GM21825 (cell line): ENCODE measurements at regions not wholly inside any gene's neighbourhood (a gene's known extent, or its start where the extent isn't known, plus 50 kb on each side); places are given as distances from the start of the nearest gene placed in this dataset.

Experiments
- ATAC-seq: cut with Tn5 transposase; IDR thresholded peaks from one replicate; pipeline ENCODE4 v1.9.1; 2021; ENCODE audit warnings: mild to moderate bottlenecking, moderate library complexity; ENCODE audit not compliant: unreplicated experiment

DNA sequence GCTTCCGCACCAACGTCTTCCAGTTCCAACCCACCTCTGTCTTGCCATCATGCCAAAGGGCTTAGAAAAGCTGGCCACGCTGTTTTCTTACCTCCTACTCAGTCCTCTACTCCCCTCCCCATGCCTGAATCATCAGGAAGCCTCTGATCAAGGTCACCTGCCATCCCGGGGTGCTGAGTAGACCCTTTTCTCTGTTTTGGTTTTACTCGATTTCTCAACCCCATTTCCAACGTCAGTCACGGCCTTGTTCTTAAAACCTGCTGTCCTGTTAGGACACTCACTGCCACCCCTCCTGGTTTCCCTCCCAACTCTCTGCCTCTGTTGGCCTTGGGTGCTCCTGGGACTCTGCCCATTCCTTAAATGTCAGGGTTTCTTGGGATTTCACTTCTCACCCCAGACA is 350.1 kb downstream of the FOXO1 start:
- ATAC-seq: no peak

DNA sequence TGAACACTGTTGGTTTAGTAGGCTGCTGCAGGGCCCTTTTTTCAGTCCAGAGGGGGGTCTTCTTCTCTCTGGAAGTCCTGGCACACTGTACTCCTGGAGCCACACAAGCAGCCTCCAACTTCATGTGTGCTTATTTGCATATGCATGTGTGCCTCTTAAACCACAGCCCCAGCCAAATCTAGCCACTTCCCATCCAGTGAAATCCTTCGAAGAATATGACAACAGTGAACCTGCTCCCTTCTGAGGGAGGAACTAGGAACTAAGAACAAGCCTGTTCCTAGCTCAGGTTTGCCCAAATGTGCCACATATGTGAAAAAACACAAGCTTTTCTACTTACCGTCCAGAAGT is 348.5 kb downstream of the FOXO1 start:
- no peak for ATAC-seq

DNA sequence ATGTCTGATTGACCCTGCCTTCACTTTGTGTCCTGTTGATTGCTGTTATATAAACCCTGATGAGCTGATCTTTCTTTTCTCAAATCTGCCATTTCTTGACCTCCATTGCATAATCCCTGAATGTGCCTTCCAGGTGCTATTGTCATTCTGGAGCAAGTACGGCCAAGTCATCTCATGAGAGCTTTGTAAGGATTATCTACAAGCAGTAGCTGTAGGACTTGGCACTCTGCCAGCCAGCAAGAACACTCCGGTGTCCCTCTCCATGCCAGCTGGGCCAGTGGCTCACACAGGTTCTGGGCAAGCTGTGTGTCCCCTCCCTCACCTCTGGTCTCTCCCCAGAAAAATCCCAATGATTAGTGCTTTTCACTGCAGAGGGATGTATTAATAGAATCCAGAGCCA is 348.1 kb downstream of the FOXO1 start:
- no peak for ATAC-seq

DNA sequence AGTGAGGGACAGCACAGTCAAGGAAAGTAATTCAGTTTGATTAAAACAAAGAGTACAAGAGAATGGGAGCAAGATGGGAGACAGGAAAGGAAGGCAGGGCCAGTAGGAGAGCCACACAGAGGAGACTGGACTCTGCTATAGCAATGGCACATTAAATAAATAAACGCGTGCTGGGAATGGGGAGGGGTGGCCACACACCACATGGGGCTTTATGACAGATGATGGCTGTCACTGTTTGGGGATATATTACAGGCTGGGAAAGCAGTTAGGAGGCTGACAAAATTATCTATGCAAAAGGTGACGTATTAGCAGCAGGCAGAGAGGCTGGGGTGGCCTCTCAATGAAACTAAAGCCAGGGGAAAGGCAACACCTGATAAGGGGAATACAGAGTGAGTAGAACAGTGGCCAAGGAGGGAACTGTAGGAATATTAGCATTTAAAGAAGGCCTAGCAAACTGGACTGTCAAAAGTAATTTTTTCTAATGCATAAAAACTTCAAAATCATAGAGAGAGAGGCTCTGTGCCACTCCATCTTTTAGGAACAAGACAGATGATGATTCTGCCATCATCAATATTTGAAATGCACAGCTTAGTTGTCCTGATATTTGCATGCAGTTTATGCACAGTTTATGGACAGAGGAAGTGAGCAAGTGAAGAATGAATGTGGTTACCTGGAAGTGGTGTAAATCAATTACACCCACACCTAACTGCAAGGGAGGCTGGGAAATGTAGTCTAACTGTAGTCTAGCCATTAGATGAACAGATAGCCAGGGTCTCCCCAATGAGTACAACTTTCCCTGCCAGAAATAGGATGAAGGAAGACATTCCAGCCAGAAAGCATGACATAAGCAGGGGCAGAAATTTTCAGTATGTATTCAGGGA is 346.5 kb downstream of the FOXO1 start:
- ATAC-seq: no peak

DNA sequence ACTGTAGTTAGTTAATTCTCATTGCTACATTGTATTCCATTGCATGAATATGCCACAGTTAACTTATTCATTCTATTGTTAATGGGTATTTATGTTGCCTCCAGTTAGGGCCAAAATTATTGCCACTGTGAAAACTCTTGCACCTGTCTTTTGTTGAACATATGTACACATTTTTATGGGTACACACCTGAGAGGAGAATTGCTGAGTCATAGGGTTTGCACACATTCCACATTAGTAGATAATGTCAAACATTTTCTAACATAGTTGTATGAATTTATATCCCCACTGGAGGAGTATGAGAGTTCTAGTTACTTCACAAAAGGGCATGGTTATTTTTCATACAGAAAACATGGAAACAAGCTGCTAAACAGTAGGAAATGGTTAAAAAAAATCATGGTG is 338.4 kb downstream of the FOXO1 start:
- ATAC-seq: no peak

DNA sequence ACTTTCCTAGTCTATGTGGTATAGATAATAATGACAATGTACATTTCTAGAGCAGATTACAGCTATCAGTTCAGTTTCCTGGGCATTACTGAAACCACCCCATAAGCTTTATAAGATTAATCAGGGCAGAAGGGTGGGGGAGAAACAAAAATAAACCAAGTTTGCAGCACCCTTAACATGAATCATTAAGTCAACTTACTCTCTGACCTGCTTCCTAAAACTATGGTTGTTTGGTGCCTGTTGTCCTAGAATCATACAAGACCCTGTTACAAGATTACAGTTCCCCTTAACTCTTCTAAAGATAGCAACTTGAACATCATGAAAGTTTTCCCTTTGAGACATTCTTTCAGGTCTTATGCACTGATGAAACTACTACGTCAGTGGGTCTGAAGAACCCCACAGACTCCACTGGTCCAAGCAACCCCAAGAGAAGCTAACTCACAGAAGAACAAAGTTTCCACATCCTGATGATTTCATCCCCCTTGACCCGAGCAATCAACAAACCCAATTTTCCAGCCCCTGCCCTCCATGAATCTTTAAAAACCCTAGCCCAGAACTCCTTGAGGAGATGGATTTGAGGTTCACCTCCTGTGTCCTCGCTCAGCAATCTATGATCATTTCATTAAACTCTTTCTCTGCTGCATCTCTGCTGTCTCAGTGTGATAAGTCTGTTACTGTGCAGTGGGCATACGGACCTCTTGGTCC is 336.5 kb downstream of the FOXO1 start:
- no peak for ATAC-seq

DNA sequence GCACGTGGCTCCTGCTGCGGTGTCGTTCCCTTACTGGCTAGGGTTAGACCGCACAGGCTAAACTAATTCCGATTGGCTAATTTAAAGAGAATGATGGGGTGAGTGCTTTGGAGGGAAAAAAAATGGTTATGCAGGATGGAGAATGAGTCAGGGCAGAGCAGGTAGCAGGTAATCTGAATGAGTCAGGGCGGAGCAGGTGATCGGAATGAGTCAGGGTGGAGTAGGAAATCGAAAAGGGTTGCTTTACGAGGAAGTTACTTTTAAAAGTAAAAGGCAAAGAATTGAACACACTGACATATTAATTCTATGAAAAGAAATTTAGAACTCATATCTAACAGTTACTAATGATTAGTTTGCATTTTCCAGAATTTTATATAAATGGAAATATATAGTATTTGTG is 335.5 kb downstream of the FOXO1 start:
- ATAC-seq: no peak

DNA sequence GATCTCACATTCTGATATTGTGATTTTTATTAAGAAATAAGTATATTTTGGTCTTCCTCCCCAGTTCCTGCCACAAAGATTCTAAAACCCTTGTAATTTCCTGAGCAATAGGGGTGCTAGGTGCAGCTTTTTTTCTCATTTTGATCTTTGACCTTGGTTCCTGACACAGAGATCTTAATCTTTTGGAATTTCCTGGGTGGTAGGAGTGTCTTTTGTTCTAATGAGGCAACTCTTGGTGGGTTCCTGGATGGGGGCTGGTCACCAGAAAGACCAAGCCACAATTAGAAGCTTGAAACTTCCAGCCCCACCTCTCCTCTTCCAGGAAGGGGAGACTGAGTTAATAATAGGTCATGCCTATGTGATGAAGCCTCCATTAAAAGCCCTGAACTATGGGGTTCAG is 334.6 kb downstream of the FOXO1 start:
- ATAC-seq: no peak

DNA sequence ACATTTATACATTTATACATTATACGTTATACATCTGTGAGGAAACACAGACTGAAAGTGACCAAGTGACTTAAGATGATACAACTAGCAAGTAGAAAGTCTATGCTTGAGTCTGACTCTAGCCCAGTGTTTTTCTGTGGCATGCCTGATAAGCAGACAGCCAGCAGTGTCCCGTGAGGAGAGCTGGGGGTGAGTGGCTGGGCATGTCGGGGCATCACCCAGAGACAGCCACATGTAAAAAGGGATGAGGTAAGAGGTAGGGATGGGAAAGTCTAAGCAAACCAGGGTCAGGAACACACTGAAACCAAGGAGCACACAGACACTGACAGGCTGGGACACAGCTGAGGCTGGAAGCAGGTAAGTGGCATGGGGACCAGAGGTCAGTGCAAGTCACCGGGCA is 333.2 kb downstream of the FOXO1 start:
- ATAC-seq: no peak

DNA sequence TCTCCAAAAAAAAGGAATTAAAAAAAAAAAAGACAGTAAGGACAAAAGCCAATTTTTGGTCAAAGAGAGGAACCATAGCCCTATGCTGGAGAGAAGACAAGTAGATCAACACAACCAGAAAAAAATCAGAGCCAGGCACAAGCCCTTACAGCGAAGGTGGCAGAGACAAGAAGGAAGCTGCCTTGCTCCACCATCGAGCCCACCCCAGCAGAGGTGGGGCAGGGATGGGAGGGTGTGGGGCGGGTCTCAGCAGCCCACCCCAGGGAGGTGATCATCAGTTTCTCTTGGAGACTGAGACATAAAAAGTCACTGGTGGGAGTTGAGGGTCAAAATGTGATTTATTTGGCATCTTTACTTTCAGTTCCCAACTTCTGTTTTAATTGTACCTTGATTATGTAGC is 332.4 kb downstream of the FOXO1 start:
- no peak for ATAC-seq

DNA sequence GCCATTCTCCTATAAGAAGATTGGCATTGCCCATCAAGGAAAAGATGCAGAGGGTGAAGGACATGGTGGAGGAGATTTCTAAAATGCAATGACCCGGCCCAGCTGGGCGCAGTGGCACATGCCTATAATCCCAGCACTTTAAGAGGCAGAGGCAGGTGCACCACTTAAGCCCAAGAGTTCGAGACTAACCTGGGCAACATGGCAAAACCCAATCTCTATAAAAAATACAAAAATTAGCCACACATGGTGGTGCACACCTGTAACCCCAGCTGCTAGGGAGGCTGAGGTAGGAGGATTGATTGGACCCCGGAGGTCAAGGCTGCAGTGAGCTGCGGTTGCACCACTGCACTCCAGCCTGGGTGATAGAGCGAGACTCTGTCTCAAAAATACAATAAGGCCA is 331.8 kb downstream of the FOXO1 start:
- no peak for ATAC-seq

DNA sequence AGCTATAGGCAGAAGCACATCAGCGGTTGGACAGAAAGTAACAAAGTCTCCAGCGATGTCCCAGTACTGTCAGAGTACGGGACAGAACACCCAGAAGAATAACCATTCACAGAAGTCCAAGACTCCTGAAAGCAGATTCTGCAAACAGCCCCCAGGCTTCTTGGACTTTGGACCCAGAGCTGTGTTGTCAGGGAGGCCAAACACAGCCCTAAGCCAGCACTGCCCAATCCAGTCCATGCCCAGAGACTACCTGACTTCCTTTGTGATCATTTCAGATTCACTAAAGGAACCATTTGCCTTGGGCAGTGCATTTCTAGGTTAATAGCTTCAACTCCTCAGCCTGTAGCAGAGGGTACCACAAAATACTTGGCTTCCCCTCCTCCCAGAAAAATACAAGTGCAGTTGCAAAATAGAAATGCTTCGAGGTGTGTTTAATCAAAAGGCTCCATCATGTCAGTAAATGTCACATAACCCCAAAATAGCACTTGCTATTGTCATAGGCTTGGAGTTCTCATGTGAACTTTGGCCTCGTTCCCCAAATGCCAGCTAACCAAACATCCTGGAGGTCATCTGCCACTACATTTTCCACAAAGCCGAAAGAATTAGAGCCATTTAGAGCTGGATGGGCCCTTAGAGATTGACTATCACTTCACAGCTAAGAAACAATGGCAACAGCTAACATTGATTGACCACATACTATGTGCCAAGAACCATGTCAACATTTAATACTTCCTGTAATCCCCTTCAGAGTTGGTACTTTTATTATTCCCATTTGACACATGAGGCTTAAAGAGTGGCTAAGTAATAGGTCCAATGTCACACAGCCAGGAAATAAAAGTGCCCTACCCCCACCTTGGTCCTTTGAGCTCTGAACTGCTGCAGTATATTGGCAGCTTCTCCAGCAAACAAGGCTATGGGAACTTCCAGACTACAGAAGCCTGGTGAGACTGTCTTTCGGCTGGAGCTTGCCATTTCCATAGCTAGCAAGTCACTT is 329.9 kb downstream of the FOXO1 start:
- no peak for ATAC-seq

DNA sequence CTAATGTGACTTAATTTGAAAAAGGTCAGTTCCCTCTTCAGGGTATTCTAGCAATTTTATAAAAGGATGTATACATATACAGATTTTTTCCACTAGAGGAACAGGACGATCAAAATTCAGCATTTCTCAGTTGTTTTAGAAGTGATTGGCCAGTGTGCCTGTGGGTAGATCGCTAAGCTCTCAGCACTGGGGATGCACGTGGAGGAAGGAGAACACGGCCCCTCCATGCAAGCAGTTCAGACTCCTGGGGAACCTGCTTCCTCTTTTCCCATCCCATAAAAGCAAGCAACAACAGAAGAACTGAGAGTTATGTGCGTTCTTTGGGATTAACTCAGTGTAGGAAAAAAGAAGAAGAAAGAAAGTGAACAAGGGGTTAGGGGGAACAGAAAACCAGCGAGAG is 328.8 kb downstream of the FOXO1 start:
- ATAC-seq: no peak

DNA sequence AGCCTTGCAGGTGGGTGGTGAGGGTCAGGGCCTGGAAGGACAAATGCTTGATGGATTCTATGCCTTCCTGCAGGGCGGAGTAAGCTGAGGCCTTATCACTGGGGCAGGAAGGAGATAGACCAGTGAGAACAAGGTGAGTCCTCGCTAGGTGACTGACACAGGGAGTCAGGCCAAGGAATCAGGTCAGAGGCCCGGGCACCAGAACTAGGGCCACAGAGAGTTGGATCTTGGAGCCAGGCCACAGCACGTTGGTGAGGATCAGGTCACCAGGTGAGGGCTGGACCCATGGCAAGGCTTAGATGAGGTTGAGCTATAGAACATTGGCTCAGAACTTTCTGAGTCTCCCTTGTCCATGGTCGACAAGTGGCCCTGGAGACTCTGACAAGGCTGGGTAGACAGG is 328.2 kb downstream of the FOXO1 start:
- ATAC-seq: no peak

DNA sequence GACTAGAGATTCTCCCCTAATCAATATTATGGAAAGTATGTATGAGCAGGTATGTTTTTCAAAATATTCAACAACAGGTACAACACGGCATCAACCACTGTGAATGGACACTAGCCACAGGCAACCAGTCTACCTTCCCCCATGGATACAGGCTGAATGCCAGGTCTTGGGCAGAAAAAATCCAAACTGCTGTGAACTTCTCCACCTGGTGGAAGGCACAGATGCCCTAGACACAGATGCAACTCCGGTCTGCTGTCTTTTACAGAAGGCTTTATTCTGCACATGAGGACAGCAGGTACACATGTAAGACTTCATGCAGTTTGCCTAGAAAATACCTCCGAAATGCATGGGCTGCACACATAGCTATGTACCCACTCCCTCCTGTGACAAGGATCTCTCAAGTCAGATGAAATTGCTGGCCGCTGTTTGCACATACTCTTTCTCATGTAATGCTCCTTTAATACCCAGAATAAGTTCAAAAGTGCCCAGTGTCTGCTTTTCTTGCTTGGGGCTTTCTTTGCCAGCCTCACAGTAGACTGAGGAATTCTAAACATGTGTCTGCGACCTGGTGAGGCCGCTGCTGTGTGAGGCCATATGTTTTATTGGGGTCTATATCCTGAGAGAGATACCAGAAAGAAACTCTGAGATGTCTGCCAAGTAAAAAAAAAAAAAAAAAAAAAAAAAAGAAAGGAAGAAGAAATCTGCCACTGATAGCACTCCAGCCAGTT is 325.9 kb downstream of the FOXO1 start:
- ATAC-seq: no peak

DNA sequence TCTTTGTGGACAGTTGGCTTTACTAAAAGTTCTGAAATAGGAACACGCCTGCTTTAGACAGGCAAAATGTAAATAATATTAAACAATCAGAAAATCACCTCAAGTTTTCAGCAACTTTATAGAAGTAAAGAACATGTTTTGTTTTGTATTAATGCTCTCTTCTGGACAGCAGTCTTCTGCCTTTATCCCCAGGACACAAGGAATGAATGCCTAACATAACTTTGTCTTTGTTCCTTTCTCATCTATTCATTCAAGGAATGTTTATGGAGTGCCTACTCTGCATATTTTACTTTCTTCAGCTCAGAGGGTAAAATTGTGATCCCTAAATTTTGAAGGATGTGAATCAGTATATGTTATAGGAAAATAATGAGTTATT is 325.4 kb downstream of the FOXO1 start:
- ATAC-seq: no peak

DNA sequence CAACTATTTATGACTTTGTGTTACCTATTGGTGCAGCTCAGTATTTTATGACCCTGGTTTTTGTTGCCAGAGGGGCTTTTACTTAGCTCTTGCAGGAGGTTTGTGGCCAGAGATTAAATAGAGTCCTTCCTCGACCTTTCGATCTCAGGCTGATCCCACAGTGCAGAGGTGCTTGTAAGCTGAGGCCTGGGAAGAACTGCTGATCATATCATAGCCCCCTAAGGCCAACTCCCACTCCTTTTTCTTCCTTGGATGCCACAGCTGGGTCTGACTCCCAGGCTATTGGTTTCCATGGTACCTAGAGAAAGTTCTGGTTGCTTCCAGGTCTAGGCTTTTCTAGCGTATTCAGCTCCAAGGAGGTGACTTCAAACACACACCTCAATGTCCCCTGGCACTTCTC is 324.9 kb downstream of the FOXO1 start:
- ATAC-seq: no peak

DNA sequence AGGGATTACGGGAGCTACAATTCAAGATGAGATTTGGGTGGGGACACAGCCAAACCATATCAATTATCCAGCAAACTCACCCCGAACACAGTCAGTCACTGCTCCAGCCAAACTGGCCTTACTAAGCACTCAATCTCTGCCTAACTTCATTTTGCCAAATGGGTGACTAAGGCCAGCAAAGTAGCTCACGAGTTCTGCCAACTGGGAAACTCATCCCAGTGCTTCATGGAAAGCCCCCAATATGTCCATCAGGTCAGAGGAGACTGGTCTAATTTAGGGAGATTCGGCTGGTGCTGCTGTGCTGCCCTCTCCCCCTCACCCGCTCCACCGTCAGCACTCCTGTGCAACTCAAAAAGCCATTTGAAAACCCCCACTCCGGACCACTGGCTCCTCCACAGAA is 324.0 kb downstream of the FOXO1 start:
- ATAC-seq: no peak

DNA sequence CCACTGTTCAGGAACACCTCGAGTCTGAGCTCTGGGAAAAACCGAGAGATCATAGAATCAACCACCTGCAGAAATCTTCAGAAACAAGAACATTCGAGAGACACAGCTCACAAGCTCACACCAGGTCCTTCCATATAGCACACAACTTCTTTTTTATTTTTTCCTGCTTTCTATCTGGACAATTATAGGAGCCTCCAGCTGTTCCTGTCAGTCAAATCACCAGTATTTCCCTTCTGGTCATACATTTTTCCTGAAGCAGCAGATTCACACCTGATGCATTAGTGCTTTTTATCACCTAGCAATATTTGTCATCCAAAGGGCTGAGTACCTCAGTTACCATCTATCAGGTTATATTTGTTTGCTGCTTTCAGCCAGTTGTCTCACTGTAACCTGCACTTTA is 323.5 kb downstream of the FOXO1 start:
- no peak for ATAC-seq

DNA sequence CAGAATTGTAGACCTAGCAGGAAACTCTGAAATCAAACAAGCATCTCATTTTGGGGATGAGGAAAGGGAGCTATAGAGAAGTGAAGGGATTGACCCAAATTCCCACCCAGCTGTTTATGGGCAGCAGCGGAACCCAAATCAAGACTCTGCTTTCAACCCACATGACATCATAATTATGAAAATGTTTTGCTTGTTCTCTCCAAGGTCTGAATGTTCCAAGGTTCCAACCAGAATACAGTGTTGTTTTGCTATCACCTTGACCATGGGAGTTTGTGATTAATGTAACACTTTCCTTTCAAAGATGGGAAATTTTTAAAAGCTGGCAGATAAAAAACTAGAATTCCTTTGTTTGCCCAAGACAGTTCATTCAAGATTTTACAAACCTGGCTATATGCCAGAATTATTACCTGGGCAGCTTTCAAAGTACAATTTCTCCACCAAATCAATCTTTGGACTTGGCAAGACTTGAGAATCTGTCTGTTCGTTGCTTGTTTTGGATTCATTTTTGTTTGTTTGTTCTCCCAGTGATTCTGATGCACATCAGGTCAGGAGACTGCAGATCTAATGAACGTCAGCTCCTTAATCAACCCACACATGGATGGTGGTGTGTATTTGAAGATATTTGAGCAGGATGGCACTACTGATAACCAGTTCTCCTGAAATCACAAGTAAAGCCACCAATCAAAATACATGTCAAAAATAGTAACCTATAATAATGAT is 322.7 kb downstream of the FOXO1 start:
- ATAC-seq: no peak
